Endodermal cell (in vitro differentiated cells): ENCODE measurements at regions not wholly inside any gene's neighbourhood (a gene's known extent, or its start where the extent isn't known, plus 50 kb on each side); places are given as distances from the start of the nearest gene placed in this dataset.

ENCODE experiments used
- DNase-seq: peaks from one replicate; pipeline ENCODE4 v3.0.0-alpha.2; 2017
- H3K27ac ChIP-seq: 2 replicates; pipeline ENCODE4 v1.5.1; 2013; ENCODE audit warnings: mild to moderate bottlenecking, low read depth, low read length, moderate library complexity
- H3K27me3 ChIP-seq: 2 replicates; pipeline ENCODE4 v1.6.1; 2013; ENCODE audit warnings: mild to moderate bottlenecking, low read length, moderate library complexity; ENCODE audit not compliant: insufficient read depth, control insufficient read depth, poor library complexity, severe bottlenecking
- H3K36me3 ChIP-seq: 2 replicates; pipeline ENCODE4 v1.7.0; 2013; ENCODE audit warnings: mild to moderate bottlenecking, low read length, moderate library complexity; ENCODE audit not compliant: control insufficient read depth, insufficient read depth
- H3K4me1 ChIP-seq: one replicate; pipeline ENCODE4 v1.7.0; 2013; ENCODE audit warnings: low read length; ENCODE audit not compliant: control insufficient read depth, insufficient read depth
- H3K4me3 ChIP-seq: 2 replicates; pipeline ENCODE4 v1.5.1; 2013; ENCODE audit warnings: mild to moderate bottlenecking, low read length, moderate library complexity
- H3K9ac ChIP-seq: 2 replicates; pipeline ENCODE4 v1.6.1; 2013; ENCODE audit warnings: mild to moderate bottlenecking, low read length, moderate library complexity; ENCODE audit not compliant: poor library complexity, severe bottlenecking; ENCODE audit errors: extremely low read depth
- H3K9me3 ChIP-seq: 2 replicates; pipeline ENCODE4 v1.6.1; 2013; ENCODE audit warnings: mild to moderate bottlenecking, low read length, moderate library complexity; ENCODE audit not compliant: control insufficient read depth
- H3K27ac Mint-ChIP-seq: 2 replicates; pipeline ENCODE4 v1.8.0; 2020; ENCODE audit warnings: mixed read lengths
- H3K27me3 Mint-ChIP-seq: 2 replicates; pipeline ENCODE4 v1.8.0; 2021; ENCODE audit warnings: mild to moderate bottlenecking, mixed read lengths; ENCODE audit not compliant: insufficient read depth
- H3K36me3 Mint-ChIP-seq: 2 replicates; pipeline ENCODE4 v1.8.0; 2020; ENCODE audit warnings: low read depth, mixed read lengths
- H3K4me1 Mint-ChIP-seq: 2 replicates; pipeline ENCODE4 v1.8.0; 2020; ENCODE audit warnings: mixed read lengths
- H3K4me3 Mint-ChIP-seq: 2 replicates; pipeline ENCODE4 v1.8.0; 2020; ENCODE audit warnings: mild to moderate bottlenecking, moderate library complexity, mixed read lengths
- H3K9me3 Mint-ChIP-seq: 2 replicates; pipeline ENCODE4 v1.8.0; 2020; ENCODE audit warnings: mild to moderate bottlenecking, mixed read lengths
- CTCF ChIP-seq: fragments of 200-600 bp; sonication (generic); conservative IDR thresholded peaks from 2 replicates; pipeline ENCODE4 v1.5.0; 2021; ENCODE audit warnings: antibody characterized with exemption, mild to moderate bottlenecking
- WGBS, 2 experiments: methylation state at CpG; one replicate each; pipeline versions ENCODE4 v1.1.5 to v1.1.7; 2013; ENCODE audit warnings: missing lambda C conversion rate in 2 of 2, mixed read lengths in 1 of 2; ENCODE audit not compliant: insufficient coverage in 1 of 2, insufficient read length in 1 of 2; 5-methylcytosine and 5-hydroxymethylcytosine counted together

- WGBS, 2 experiments, result 83 to 95% methylated on average over 2 of the region's 2 CpGs
- Histone ChIP-seq H3K9ac (no peak overlapping the region), H3K27ac (no peak overlapping the region), H3K27me3 (peaks cover 9% of the 10 kb centered on the region), H3K4me3 (no peak overlapping the region), H3K4me1 (no peaks in the 10 kb centered on the region), H3K36me3 (no peaks in the 10 kb centered on the region), H3K9me3 (no peaks in the 10 kb centered on the region)
- DNase-seq, result no peak
- H3K9me3 Mint-ChIP-seq, result no peaks in the 10 kb centered on the region
- peaks cover 24% of the 10 kb centered on the region for H3K27me3 Mint-ChIP-seq
- no peak overlapping the region for H3K4me3 Mint-ChIP-seq
- no peak for TF ChIP-seq CTCF
- H3K27ac Mint-ChIP-seq, result no peak overlapping the region
- no peaks in the 10 kb centered on the region for H3K36me3 Mint-ChIP-seq
- H3K4me1 Mint-ChIP-seq, result no peaks in the 10 kb centered on the region
Measured at GRCh38 chr11:45538939-45539338, 126.5 kb downstream of the CHST1 start.

GRCh38 chr11:45538363-45538762, 127.1 kb downstream of the CHST1 start:
- 85 to 93% methylated on average over 10 to 12 of the region's 12 CpGs for WGBS, 2 experiments
- no peak overlapping the region for H3K27ac Mint-ChIP-seq
- H3K4me3 Mint-ChIP-seq, result no peak overlapping the region
- no peak for TF ChIP-seq CTCF
- Histone ChIP-seq H3K4me3 (no peak overlapping the region), H3K27ac (no peak overlapping the region), H3K9ac (no peak overlapping the region), H3K36me3 (no peaks in the 10 kb centered on the region), H3K9me3 (no peaks in the 10 kb centered on the region), H3K4me1 (no peaks in the 10 kb centered on the region), H3K27me3 (peaks cover 9% of the 10 kb centered on the region)
- DNase-seq, result no peak
- H3K27me3 Mint-ChIP-seq, result peaks cover 20% of the 10 kb centered on the region
- H3K36me3 Mint-ChIP-seq, result no peaks in the 10 kb centered on the region
- no peaks in the 10 kb centered on the region for H3K9me3 Mint-ChIP-seq
- no peaks in the 10 kb centered on the region for H3K4me1 Mint-ChIP-seq

GRCh38 chr11:45537614-45538013, 127.8 kb downstream of the CHST1 start:
- Mint-ChIP-seq H3K27me3 (peaks cover 16% of the 10 kb centered on the region), H3K36me3 (no peaks in the 10 kb centered on the region), H3K4me3 (no peak overlapping the region), H3K27ac (no peak overlapping the region), H3K4me1 (no peaks in the 10 kb centered on the region), H3K9me3 (no peaks in the 10 kb centered on the region)
- Histone ChIP-seq H3K27ac (no peak overlapping the region), H3K4me1 (no peaks in the 10 kb centered on the region), H3K27me3 (peaks cover 9% of the 10 kb centered on the region), H3K9me3 (no peaks in the 10 kb centered on the region), H3K4me3 (no peak overlapping the region), H3K36me3 (no peaks in the 10 kb centered on the region), H3K9ac (no peak overlapping the region)
- DNase-seq, result no peak
- TF ChIP-seq CTCF, result no peak
- WGBS, 2 experiments, result 87 to 100% methylated on average over 1 to 3 of the region's 3 CpGs
